Tibial artery (tissue), 4 donors: ENCODE measurements at regions not wholly inside any gene's neighbourhood (a gene's known extent, or its start where the extent isn't known, plus 50 kb on each side); places are given as distances from the start of the nearest gene placed in this dataset.
A peak's percentile ranks its signal among the peaks of the same experiment; 100 is the strongest.

Experiments used
- DNase-seq, 2 donors: peaks; one replicate each; pipeline ENCODE4 v3.0.0-alpha.2; 2019
- H3K27ac ChIP-seq, 2 donors: fragments of 200-600 bp; sonication (generic) in 1 of 2; 1 replicate in 1 of 2; 2 replicates in 1 of 2; pipeline ENCODE4 v1.5.1; 2018 to 2019; ENCODE audit warnings: mild to moderate bottlenecking in 1 of 2
- H3K27me3 ChIP-seq, 2 donors: fragments of 200-600 bp; sonication (generic) in 1 of 2; one replicate each; pipeline versions ENCODE4 v1.5.1 to v1.6.0; 2016 to 2019
- H3K36me3 ChIP-seq, 3 donors: fragments of 200-600 bp; sonication (generic) in 2 of 3; one replicate each; pipeline ENCODE4 v1.5.1; 2016 to 2019; ENCODE audit warnings: mild to moderate bottlenecking in 2 of 3
- H3K4me1 ChIP-seq, 4 donors: fragments of 200-600 bp; sonication (generic) in 2 of 4; 1 replicate in 3 of 4; 2 replicates in 1 of 4; pipeline ENCODE4 v1.5.1; 2016 to 2019
- H3K4me3 ChIP-seq, 2 donors: fragments of 200-600 bp; sonication (generic) in 1 of 2; 1 replicate in 1 of 2; 2 replicates in 1 of 2; pipeline ENCODE4 v1.5.1; 2018 to 2019; ENCODE audit warnings: mild to moderate bottlenecking in 2 of 2
- H3K9me3 ChIP-seq, 3 donors: fragments of 200-600 bp; sonication (generic) in 1 of 3; one replicate each; pipeline ENCODE4 v1.5.1; 2016 to 2019
- CTCF ChIP-seq, 2 experiments: fragments of 200-600 bp in 1 of 2; fragments of 450-650 bp in 1 of 2; IDR thresholded peaks; one replicate each; pipeline ENCODE4 v1.5.1; 2017 to 2019; ENCODE audit warnings: antibody characterized with exemption in 2 of 2, mild to moderate bottlenecking in 1 of 2, moderate library complexity in 1 of 2
- intact Hi-C: fragments of 100-400 bp; cut with DNase I; formaldehyde crosslinking; loops from one replicate; pipeline ENCODE4 v1.15.0; 2023; ENCODE audit warnings: low total_unique reads

GRCh38 chr17:77316651-77317050 lies 175.9 kb downstream of the SEC14L1 start:
- no peak for TF ChIP-seq CTCF (IDR thresholded peaks at IDR 0.05)
- no peak for DNase-seq
- H3K27me3 ChIP-seq = no peaks in the 10 kb centered on the region
- no peaks in the 10 kb centered on the region for H3K9me3 ChIP-seq
- H3K4me1 ChIP-seq = peaks cover 0 to 68% (median 49%) of the 10 kb centered on the region in 4 donors
- intact Hi-C loops = loop anchor here (10.0 kb wide), 1 partner anchor 182 kb away; no protein-coding TSS in a partner anchor
- H3K27ac ChIP-seq = peak overlapping the region in 1 of 2 donors; percentile 37
- no peaks in the 10 kb centered on the region for H3K36me3 ChIP-seq
- H3K4me3 ChIP-seq = no peak overlapping the region

GRCh38 chr17:77317091-77317750 lies 176.5 kb downstream of the SEC14L1 start:
- Histone ChIP-seq H3K9me3 (no peaks in the 10 kb centered on the region), H3K27me3 (no peaks in the 10 kb centered on the region), H3K4me1 (peaks cover 0 to 73% (median 55%) of the 10 kb centered on the region in 4 donors), H3K4me3 (no peak overlapping the region), H3K27ac (no peak overlapping the region), H3K36me3 (no peaks in the 10 kb centered on the region)
- TF ChIP-seq CTCF (IDR thresholded peaks at IDR 0.05) = no peak
- intact Hi-C loops = loop anchor here (10.0 kb wide), 1 partner anchor 182 kb away; no protein-coding TSS in a partner anchor
- peak in 1 of 2 donors; percentile 59 for DNase-seq

GRCh38 chr17:77318021-77318420 lies 177.3 kb downstream of the SEC14L1 start:
- H3K4me3 ChIP-seq = no peak overlapping the region
- peaks cover 7 to 77% (median 57%) of the 10 kb centered on the region in 4 donors for H3K4me1 ChIP-seq

GRCh38 chr17:77318491-77319210 lies 177.9 kb downstream of the SEC14L1 start:
- H3K4me1 ChIP-seq = peaks cover 10 to 75% (median 56%) of the 10 kb centered on the region in 4 donors
- intact Hi-C loops = loop anchor here (10.0 kb wide), 1 partner anchor 184 kb away; no protein-coding TSS in a partner anchor

More at GRCh38 chr17:77318021-77318420, 177.3 kb downstream of the SEC14L1 start:
- TF ChIP-seq CTCF (IDR thresholded peaks at IDR 0.05) = no peak
- H3K36me3 ChIP-seq = no peaks in the 10 kb centered on the region
- no peaks in the 10 kb centered on the region for H3K9me3 ChIP-seq
- intact Hi-C loops = loop anchor here (10.0 kb wide), 1 partner anchor 183 kb away; no protein-coding TSS in a partner anchor
- H3K27me3 ChIP-seq = no peaks in the 10 kb centered on the region
- DNase-seq = peak in 1 of 2 donors; percentile 60
- H3K27ac ChIP-seq = peak overlapping the region in 1 of 2 donors; percentile 92

More at GRCh38 chr17:77318491-77319210, 177.9 kb downstream of the SEC14L1 start:
- Histone ChIP-seq H3K9me3 (no peaks in the 10 kb centered on the region), H3K36me3 (no peaks in the 10 kb centered on the region), H3K4me3 (peak overlapping the region; percentile 58), H3K27me3 (no peaks in the 10 kb centered on the region), H3K27ac (peak overlapping the region; percentile 90 to 92)
- peak; percentile 57 to 81 for DNase-seq
- TF ChIP-seq CTCF (IDR thresholded peaks at IDR 0.05) = no peak
